DND-41 (cell line): ENCODE measurements at regions not wholly inside any gene's neighbourhood (a gene's known extent, or its start where the extent isn't known, plus 50 kb on each side); places are given as distances from the start of the nearest gene placed in this dataset.
A peak's percentile ranks its signal among the peaks of the same experiment; 100 is the strongest.

Experiments
- ATAC-seq: fragments of 200-7000 bp; cut with Tn5 transposase; 3 replicates; pipeline ENCODE4 v1.9.1; 2021; ENCODE audit warnings: low read depth; ENCODE audit not compliant: insufficient read depth
- DNase-seq: peaks from one replicate; pipeline ENCODE4 v3.0.0-alpha.2; 2020
- H2AFZ ChIP-seq: 2 replicates; pipeline ENCODE4 v1.6.0; 2012; ENCODE audit warnings: low read depth, low read length
- H3K27ac ChIP-seq: 2 replicates; pipeline ENCODE4 v1.5.1; 2012; ENCODE audit warnings: low read length, inconsistent platforms
- H3K27me3 ChIP-seq: fragments of 200-600 bp; sonication (generic); 2 replicates; pipeline ENCODE4 v1.6.0; 2012; ENCODE audit warnings: low read length, mild to moderate bottlenecking, inconsistent platforms; ENCODE audit not compliant: insufficient read depth, poor library complexity
- H3K36me3 ChIP-seq: 2 replicates; pipeline ENCODE4 v1.5.1; 2012; ENCODE audit warnings: low read length, inconsistent platforms; ENCODE audit not compliant: insufficient read depth
- H3K4me1 ChIP-seq: 2 replicates; pipeline ENCODE4 v1.5.1; 2012; ENCODE audit warnings: mild to moderate bottlenecking, low read length; ENCODE audit not compliant: insufficient read depth
- H3K4me2 ChIP-seq: 2 replicates; pipeline ENCODE4 v1.6.0; 2012; ENCODE audit warnings: mild to moderate bottlenecking, moderate library complexity, low read length, inconsistent platforms; ENCODE audit not compliant: insufficient read depth
- H3K4me3 ChIP-seq, 2 experiments: fragments of 200-600 bp in 1 of 2; shearing (Covaris generic) in 1 of 2; 2 replicates each; pipeline ENCODE4 v1.5.1; 2012 to 2016; ENCODE audit warnings: inconsistent platforms in 2 of 2, low read length in 2 of 2, mild to moderate bottlenecking in 2 of 2, low read depth in 1 of 2, moderate library complexity in 1 of 2
- H3K79me2 ChIP-seq: 2 replicates; pipeline ENCODE4 v1.6.0; 2012; ENCODE audit warnings: low read length, inconsistent platforms; ENCODE audit not compliant: insufficient read depth
- H3K9ac ChIP-seq: 2 replicates; pipeline ENCODE4 v1.6.0; 2012; ENCODE audit warnings: low read depth, mild to moderate bottlenecking, inconsistent platforms, low read length, moderate library complexity
- H3K9me3 ChIP-seq: 2 replicates; pipeline ENCODE4 v1.5.1; 2012; ENCODE audit warnings: low read length, moderate library complexity, mild to moderate bottlenecking, inconsistent platforms; ENCODE audit not compliant: insufficient read depth, severe bottlenecking
- H4K20me1 ChIP-seq: 2 replicates; pipeline ENCODE4 v1.6.0; 2012; ENCODE audit warnings: low read length; ENCODE audit not compliant: insufficient read depth
- EZH2 ChIP-seq: IDR thresholded peaks from 3 replicates; pipeline ENCODE4 v1.6.1; 2012; ENCODE audit warnings: borderline replicate concordance, low read depth, mild to moderate bottlenecking, moderate library complexity, low read length, inconsistent platforms; ENCODE audit not compliant: severe bottlenecking
- TF ChIP-seq, protein P1 (sequence below): IDR thresholded peaks from 2 replicates; pipeline ENCODE4 v1.5.1; 2012; ENCODE audit warnings: borderline replicate concordance, low read length, moderate library complexity, mild to moderate bottlenecking; ENCODE audit not compliant: poor library complexity, severe bottlenecking; ENCODE audit errors: extremely low read depth

DNA sequence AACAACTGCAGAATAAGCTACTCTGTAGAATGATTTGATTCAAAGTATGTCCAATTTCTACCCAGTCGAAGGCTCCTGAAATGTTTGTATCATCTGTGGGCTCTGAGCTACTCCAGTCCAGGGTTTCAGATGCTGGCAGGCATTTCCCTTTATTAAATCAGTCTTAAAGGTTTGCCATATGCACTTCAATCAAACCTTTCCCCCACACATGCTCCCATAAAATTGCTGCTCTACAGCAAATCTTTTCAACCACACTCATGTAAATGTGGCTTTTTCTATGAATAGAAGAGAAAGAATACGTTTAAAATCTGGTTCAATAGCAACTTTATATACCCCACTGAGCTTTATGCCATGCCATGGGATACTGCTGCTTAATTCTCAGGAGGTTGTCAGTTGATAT is 242.4 kb upstream of the MAP3K7 start:
- H3K9ac ChIP-seq: no peak overlapping the region
- no peaks in the 10 kb centered on the region for H3K79me2 ChIP-seq
- TF ChIP-seq, protein P1, sequence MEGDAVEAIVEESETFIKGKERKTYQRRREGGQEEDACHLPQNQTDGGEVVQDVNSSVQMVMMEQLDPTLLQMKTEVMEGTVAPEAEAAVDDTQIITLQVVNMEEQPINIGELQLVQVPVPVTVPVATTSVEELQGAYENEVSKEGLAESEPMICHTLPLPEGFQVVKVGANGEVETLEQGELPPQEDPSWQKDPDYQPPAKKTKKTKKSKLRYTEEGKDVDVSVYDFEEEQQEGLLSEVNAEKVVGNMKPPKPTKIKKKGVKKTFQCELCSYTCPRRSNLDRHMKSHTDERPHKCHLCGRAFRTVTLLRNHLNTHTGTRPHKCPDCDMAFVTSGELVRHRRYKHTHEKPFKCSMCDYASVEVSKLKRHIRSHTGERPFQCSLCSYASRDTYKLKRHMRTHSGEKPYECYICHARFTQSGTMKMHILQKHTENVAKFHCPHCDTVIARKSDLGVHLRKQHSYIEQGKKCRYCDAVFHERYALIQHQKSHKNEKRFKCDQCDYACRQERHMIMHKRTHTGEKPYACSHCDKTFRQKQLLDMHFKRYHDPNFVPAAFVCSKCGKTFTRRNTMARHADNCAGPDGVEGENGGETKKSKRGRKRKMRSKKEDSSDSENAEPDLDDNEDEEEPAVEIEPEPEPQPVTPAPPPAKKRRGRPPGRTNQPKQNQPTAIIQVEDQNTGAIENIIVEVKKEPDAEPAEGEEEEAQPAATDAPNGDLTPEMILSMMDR: no peak
- TF ChIP-seq EZH2: no peak
- H3K4me2 ChIP-seq: no peak overlapping the region
- H4K20me1 ChIP-seq: no peaks in the 10 kb centered on the region
- no peaks in the 10 kb centered on the region for H3K27me3 ChIP-seq
- H3K4me1 ChIP-seq: no peaks in the 10 kb centered on the region
- H3K36me3 ChIP-seq: no peaks in the 10 kb centered on the region
- no peak overlapping the region for H3K27ac ChIP-seq
- H3K4me3 ChIP-seq: no peak overlapping the region
- no peak for ATAC-seq
- DNase-seq: no peak
- no peak overlapping the region for H2AFZ ChIP-seq
- no peaks in the 10 kb centered on the region for H3K9me3 ChIP-seq

DNA sequence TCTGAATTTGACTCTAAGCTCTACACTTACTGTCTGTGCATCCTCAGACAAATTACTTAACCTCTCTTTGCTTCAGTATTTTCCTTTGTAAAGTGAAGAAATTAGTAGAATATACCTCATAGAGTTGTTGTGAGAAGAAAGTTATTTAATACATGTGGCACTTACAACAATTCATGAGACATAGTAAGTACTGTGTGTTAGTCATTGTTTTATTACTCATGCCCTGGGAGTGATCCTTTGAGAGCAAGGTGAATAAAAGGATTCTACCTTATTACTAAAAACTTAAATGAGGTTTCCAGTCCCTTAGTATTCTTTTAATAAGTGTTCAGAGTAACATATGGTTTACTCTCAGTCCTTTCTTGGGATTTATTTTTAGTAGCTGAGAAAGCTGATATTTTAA is 233.6 kb upstream of the MAP3K7 start:
- Histone ChIP-seq H3K27ac (no peak overlapping the region), H3K4me3 (no peak overlapping the region), H3K9ac (no peak overlapping the region), H3K27me3 (no peaks in the 10 kb centered on the region), H2AFZ (no peak overlapping the region), H3K79me2 (no peaks in the 10 kb centered on the region), H3K4me2 (no peak overlapping the region), H3K9me3 (no peaks in the 10 kb centered on the region), H3K4me1 (no peaks in the 10 kb centered on the region), H4K20me1 (no peaks in the 10 kb centered on the region), H3K36me3 (no peaks in the 10 kb centered on the region)
- no peak for ATAC-seq
- TF ChIP-seq EZH2: no peak
- TF ChIP-seq, protein P1: no peak
- no peak for DNase-seq

DNA sequence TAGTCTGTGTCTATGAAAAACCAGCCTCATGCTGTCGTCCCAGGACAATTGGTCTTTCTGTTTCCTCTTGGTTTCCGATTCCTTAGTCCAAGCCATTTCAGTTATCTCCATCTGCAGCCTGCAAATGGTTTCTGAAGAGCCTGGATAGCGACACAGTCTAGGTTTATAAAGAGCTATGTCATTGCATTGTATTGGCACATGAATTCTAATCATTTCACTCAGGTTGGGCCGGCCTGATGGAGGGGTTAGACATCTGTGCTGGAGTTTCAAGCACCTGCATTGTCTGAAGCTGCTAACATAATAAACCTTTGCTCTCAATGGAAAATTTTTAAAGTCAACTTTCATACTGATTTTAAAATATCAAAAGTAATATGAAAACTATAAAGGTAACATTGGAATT is 232.6 kb upstream of the MAP3K7 start:
- TF ChIP-seq, protein P1: no peak
- no peak for TF ChIP-seq EZH2
- no peak overlapping the region for H3K4me3 ChIP-seq
- H3K4me2 ChIP-seq: no peak overlapping the region
- no peaks in the 10 kb centered on the region for H3K36me3 ChIP-seq
- no peaks in the 10 kb centered on the region for H4K20me1 ChIP-seq
- no peak overlapping the region for H3K9ac ChIP-seq
- no peak for DNase-seq
- no peaks in the 10 kb centered on the region for H3K9me3 ChIP-seq
- H3K27ac ChIP-seq: no peak overlapping the region
- no peak for ATAC-seq
- H2AFZ ChIP-seq: 0 out of 2 replicates have a peak overlapping the region, but pooled peaks have one; percentile 46
- no peaks in the 10 kb centered on the region for H3K27me3 ChIP-seq
- H3K79me2 ChIP-seq: no peaks in the 10 kb centered on the region
- no peaks in the 10 kb centered on the region for H3K4me1 ChIP-seq

DNA sequence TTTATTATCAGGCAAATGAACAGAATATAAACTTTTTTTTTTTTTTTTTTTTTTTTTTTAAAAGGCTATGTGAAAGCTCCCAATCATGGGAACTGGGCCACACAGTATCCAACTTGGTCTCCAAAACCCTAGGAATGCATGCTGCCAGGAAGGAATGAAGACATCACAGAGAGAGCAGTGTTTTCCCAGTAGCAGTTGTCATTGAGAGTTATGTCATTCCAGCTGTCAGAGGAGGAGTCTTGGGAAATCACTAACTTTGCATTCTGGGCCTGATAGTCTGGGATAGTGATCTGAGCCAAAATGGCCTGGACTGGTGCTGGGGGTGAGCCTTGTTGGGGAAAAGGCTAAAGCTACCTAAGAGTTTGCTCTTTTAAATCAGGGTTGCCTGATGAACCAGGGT is 231.3 kb upstream of the MAP3K7 start:
- no peaks in the 10 kb centered on the region for H4K20me1 ChIP-seq
- no peak overlapping the region for H3K4me2 ChIP-seq
- no peaks in the 10 kb centered on the region for H3K4me1 ChIP-seq
- H3K36me3 ChIP-seq: no peaks in the 10 kb centered on the region
- no peak overlapping the region for H2AFZ ChIP-seq
- TF ChIP-seq, protein P1: no peak
- TF ChIP-seq EZH2: no peak
- no peak for DNase-seq
- no peaks in the 10 kb centered on the region for H3K79me2 ChIP-seq
- no peak overlapping the region for H3K27ac ChIP-seq
- ATAC-seq: no peak
- H3K9ac ChIP-seq: no peak overlapping the region
- no peaks in the 10 kb centered on the region for H3K27me3 ChIP-seq
- H3K9me3 ChIP-seq: no peaks in the 10 kb centered on the region
- H3K4me3 ChIP-seq: no peak overlapping the region
